IMR-90 (cell line): ENCODE measurements at regions not wholly inside any gene's neighbourhood (a gene's known extent, or its start where the extent isn't known, plus 50 kb on each side); places are given as distances from the start of the nearest gene placed in this dataset.

ENCODE experiments used
- ATAC-seq: fragments of 200-7000 bp; cut with Tn5 transposase; 2 replicates; pipeline ENCODE4 v1.9.1; 2020; ENCODE audit warnings: low read depth, mild to moderate bottlenecking, moderate library complexity
- BruUV-seq: library from RNA; stranded (reverse); fragments of 400-500 nt; replicated peaks from 2 replicates; lab custom pipeline; 2021; lab: Mats Ljungman, UMichigan
- CTCF ChIA-PET: fragments of 300-600 bp; formaldehyde crosslinking; extraction: SDS; loops from one replicate; lab custom pipeline; 2021; ENCODE audit warnings: antibody characterized with exemption; lab: Yijun Ruan, JAX
- POLR2A ChIA-PET: fragments of 300-600 bp; sonication (Branson Sonifier 250); formaldehyde crosslinking; loops from one replicate; lab custom pipeline; 2022; ENCODE audit warnings: antibody characterized with exemption; ENCODE audit not compliant: unreplicated experiment; lab: Charles Lee
- DNase-seq: peaks from one replicate; pipeline ENCODE4 v3.0.0; 2013
- H2AFZ ChIP-seq: replicated peaks from 2 replicates; pipeline ENCODE3; 2013; ENCODE audit warnings: low read length, mild to moderate bottlenecking; ENCODE audit not compliant: poor library complexity
- H2AK5ac ChIP-seq: 2 replicates; pipeline ENCODE4 v1.6.1; 2013; ENCODE audit warnings: low read depth, low read length, inconsistent platforms
- H2AK9ac ChIP-seq: replicated peaks from 2 replicates; pipeline ENCODE3; 2013; ENCODE audit warnings: mild to moderate bottlenecking, low read depth, low read length, moderate library complexity; ENCODE audit not compliant: poor library complexity
- H2BK120ac ChIP-seq: 2 replicates; pipeline ENCODE4 v1.6.1; 2013; ENCODE audit warnings: low read depth, low read length, inconsistent platforms
- H2BK15ac ChIP-seq: 3 replicates; pipeline ENCODE4 v1.6.1; 2013; ENCODE audit warnings: low read depth, low read length, inconsistent platforms
- H2BK20ac ChIP-seq: 2 replicates; pipeline ENCODE4 v1.6.1; 2013; ENCODE audit warnings: low read depth, mild to moderate bottlenecking, inconsistent platforms, low read length, moderate library complexity
- H2BK5ac ChIP-seq: 2 replicates; pipeline ENCODE4 v1.6.1; 2013; ENCODE audit warnings: mild to moderate bottlenecking, low read depth, low read length, inconsistent platforms; ENCODE audit not compliant: poor library complexity, severe bottlenecking
- H3K14ac ChIP-seq: replicated peaks from 2 replicates; pipeline ENCODE4 v1.6.1; 2013; ENCODE audit warnings: low read depth, low read length, inconsistent platforms
- H3K18ac ChIP-seq: 2 replicates; pipeline ENCODE4 v1.6.1; 2013; ENCODE audit warnings: low read depth, low read length, control low read depth
- H3K23ac ChIP-seq: 2 replicates; pipeline ENCODE4 v1.6.1; 2013; ENCODE audit warnings: low read depth, low read length, inconsistent platforms
- H3K27ac ChIP-seq: 2 replicates; pipeline ENCODE4 v1.5.1; 2013; ENCODE audit warnings: mild to moderate bottlenecking, control low read depth, low read length; ENCODE audit not compliant: insufficient read depth
- H3K27me3 ChIP-seq: 2 replicates; pipeline ENCODE4 v1.6.1; 2013; ENCODE audit warnings: low read length; ENCODE audit not compliant: control insufficient read depth, insufficient read depth
- H3K36me3 ChIP-seq: 2 replicates; pipeline ENCODE4 v1.6.1; 2013; ENCODE audit warnings: low read length, mixed read lengths; ENCODE audit not compliant: control insufficient read depth, insufficient read depth
- H3K4ac ChIP-seq: 2 replicates; pipeline ENCODE4 v1.6.1; 2013; ENCODE audit warnings: low read depth, low read length, inconsistent platforms
- H3K4me1 ChIP-seq: 2 replicates; pipeline ENCODE4 v1.6.1; 2013; ENCODE audit warnings: low read length, mixed read lengths; ENCODE audit not compliant: control insufficient read depth, insufficient read depth
- H3K4me2 ChIP-seq: 2 replicates; pipeline ENCODE4 v1.6.1; 2013; ENCODE audit warnings: low read depth, mild to moderate bottlenecking, control low read depth, low read length, moderate library complexity
- H3K4me3 ChIP-seq: 2 replicates; pipeline ENCODE4 v1.5.1; 2013; ENCODE audit warnings: low read depth, mild to moderate bottlenecking, control low read depth, low read length, moderate library complexity; ENCODE audit not compliant: insufficient read depth
- H3K56ac ChIP-seq: 2 replicates; pipeline ENCODE4 v1.6.1; 2013; ENCODE audit warnings: low read length, inconsistent platforms; ENCODE audit not compliant: insufficient read depth; ENCODE audit errors: extremely low read depth
- H3K79me1 ChIP-seq, 2 experiments: 2 replicates each; pipeline ENCODE4 v1.6.1; 2013; ENCODE audit warnings: low read length in 2 of 2, inconsistent platforms in 1 of 2, low read depth in 1 of 2
- H3K9ac ChIP-seq: 2 replicates; pipeline ENCODE4 v1.6.1; 2013; ENCODE audit warnings: low read depth, low read length, control low read depth
- H3K9me1 ChIP-seq: 2 replicates; pipeline ENCODE4 v1.6.1; 2013; ENCODE audit warnings: low read length, inconsistent platforms; ENCODE audit not compliant: insufficient read depth
- H3K9me3 ChIP-seq: 2 replicates; pipeline ENCODE4 v1.6.1; 2013; ENCODE audit warnings: low read length; ENCODE audit not compliant: control insufficient read depth, insufficient read depth
- H4K20me1 ChIP-seq: 2 replicates; pipeline ENCODE4 v1.6.1; 2013; ENCODE audit warnings: low read length, inconsistent platforms; ENCODE audit not compliant: insufficient read depth
- H4K5ac ChIP-seq: 2 replicates; pipeline ENCODE4 v1.6.1; 2013; ENCODE audit warnings: mild to moderate bottlenecking, low read depth, low read length, control low read depth
- H4K8ac ChIP-seq, 2 experiments: 2 replicates each; pipeline ENCODE4 v1.6.1; 2013; ENCODE audit warnings: low read depth in 2 of 2, low read length in 2 of 2, control low read depth in 1 of 2, inconsistent platforms in 1 of 2
- H4K91ac ChIP-seq: 2 replicates; pipeline ENCODE4 v1.6.1; 2013; ENCODE audit warnings: low read depth, low read length, inconsistent platforms; ENCODE audit not compliant: insufficient read depth
- MAFK ChIP-seq: IDR thresholded peaks from 2 replicates; pipeline ENCODE4 v1.6.1; 2012; ENCODE audit warnings: low read depth, low read length, improper control_type of control experiment
- MXI1 ChIP-seq: IDR thresholded peaks from 2 replicates; pipeline ENCODE4 v1.6.1; 2012; ENCODE audit warnings: low read depth, mild to moderate bottlenecking, low read length, moderate library complexity, borderline replicate concordance
- WGBS, 2 experiments: methylation state at CpG; one replicate each; pipeline versions ENCODE4 v1.1.5 to v1.1.7; 2013; ENCODE audit warnings: missing lambda C conversion rate in 2 of 2; ENCODE audit not compliant: insufficient read length in 1 of 2; ENCODE audit errors: extremely low coverage in 2 of 2; 5-methylcytosine and 5-hydroxymethylcytosine counted together
- dilution Hi-C: fragments of 300-500 bp; cut with HindIII; formaldehyde crosslinking; loops from one replicate; pipeline ENCODE4 v1.14.3; 2018; ENCODE audit warnings: low sequenced_read_pairs; ENCODE audit not compliant: unreplicated experiment
- in situ Hi-C: fragments of 300-500 bp; cut with MboI; formaldehyde crosslinking; loops from 3 replicates; pipeline ENCODE4 v1.14.3; 2019; ENCODE audit warnings: low sequenced_read_pairs, inconsistent platforms, mixed read lengths
- intact Hi-C: fragments of 100-400 bp; cut with micrococcal nuclease; formaldehyde crosslinking; loops from 2 replicates; pipeline ENCODE4 v1.10.0; 2022

DNA sequence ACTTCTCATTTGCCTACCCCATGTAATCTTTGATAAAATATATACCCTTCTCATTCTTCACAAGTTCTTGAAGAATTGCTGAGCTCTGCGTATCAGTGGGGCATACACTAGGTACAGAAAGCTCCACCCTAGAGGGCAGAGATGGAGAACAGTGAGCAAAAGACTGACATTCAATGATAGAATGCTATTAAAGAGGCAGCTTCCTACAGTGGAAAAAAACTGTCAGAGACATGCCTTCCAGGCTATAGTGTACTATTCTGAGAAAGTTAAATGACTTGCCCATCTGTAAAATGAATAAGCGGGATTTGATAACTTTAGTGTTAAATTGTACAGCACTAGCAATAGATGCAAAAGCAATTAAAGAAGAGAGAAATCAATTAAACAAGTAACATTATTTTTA lies 172.8 kb downstream of the SUCNR1 start:
- Histone ChIP-seq H3K14ac (no peak overlapping the region), H2BK15ac (no peak overlapping the region), H4K20me1 (no peaks in the 10 kb centered on the region), H3K79me1 (no peaks in the 10 kb centered on the region), H2BK5ac (no peak overlapping the region), H3K23ac (no peak overlapping the region), H3K4me3 (no peak overlapping the region), H2BK20ac (no peak overlapping the region), H4K8ac (no peak overlapping the region), H3K18ac (no peak overlapping the region), H3K36me3 (no peaks in the 10 kb centered on the region), H3K4me1 (peaks cover 3% of the 10 kb centered on the region; the same call in 1 of the 2 replicates), H3K27ac (no peak overlapping the region), H3K4me2 (no peak overlapping the region), H3K9ac (no peak overlapping the region), H4K91ac (no peak overlapping the region), H4K5ac (no peak overlapping the region), H2AK5ac (no peak overlapping the region), H3K9me1 (no peaks in the 10 kb centered on the region), H2AK9ac (no peak overlapping the region), H2BK120ac (no peak overlapping the region), H3K4ac (no peak overlapping the region), H2AFZ (no peak overlapping the region), H3K56ac (no peak overlapping the region), H3K9me3 (no peaks in the 10 kb centered on the region), H3K27me3 (no peaks in the 10 kb centered on the region)
- ChIA-PET POLR2A (no interaction called here), CTCF (interaction anchor here (1.1 kb wide), 1 partner anchor 20 kb away, joined by 3 read pairs; no protein-coding TSS in a partner anchor)
- no peak for ATAC-seq
- dilution Hi-C loops, result no loop called here
- in situ Hi-C loops, result no loop called here
- WGBS, 2 experiments, result no CpG with 5 or more reads among the region's 2 CpGs
- intact Hi-C loops, result no loop called here
- TF ChIP-seq MAFK (0 out of 2 replicates have a peak, but pooled peaks have one; percentile 14), MXI1 (no peak)
- BruUV-seq, result no TSS peak
- DNase-seq, result no peak
